ENCODE measurements at regions not wholly inside any gene's neighbourhood (a gene's known extent, or its start where the extent isn't known, plus 50 kb on each side); places are given as distances from the start of the nearest gene placed in this dataset.
"Not testable (repeated sequence)": the region's sequence is repeated elsewhere in the genome, so short reads cannot be mapped to it uniquely, and the experiment has no call there.

DNA sequence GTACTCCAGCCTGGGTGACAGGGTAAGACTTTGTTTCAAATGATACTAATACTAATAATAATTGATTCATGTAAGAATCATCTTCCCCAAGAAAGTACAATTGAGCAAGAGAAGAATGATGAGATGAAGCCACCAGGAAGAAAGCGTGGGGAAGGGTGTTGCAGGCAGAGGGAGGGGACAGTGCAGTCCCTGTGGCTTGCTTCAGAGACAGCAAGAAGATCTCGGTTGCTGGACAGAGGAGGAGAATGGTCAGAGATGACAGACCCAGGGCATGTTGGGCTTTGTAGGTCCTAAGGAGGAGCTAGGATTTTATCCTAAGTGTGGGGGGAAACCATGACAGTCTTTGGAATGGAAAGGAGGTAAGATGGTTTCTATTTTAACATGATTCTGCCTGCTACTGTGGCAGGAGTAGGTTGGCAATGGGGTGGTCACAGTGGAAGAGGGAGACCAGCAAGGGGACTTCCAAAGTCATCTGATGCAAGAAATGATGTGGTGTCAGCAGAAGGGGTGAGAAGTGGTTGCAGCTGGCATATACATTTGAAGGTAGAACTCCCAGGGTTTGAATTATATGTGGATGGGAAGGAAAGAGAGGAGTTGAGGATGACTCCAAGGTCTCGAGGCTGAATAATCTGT, 293.4 kb downstream of the NPIPA7 start:
- intact Hi-C loops (cut with micrococcal nuclease); H3K4me1 Mint-ChIP-seq (ENCODE audit: low read depth); H3K9me3 Mint-ChIP-seq; H3K27me3 Mint-ChIP-seq (ENCODE audit: low read depth); H3K27ac Mint-ChIP-seq; H3K36me3 Mint-ChIP-seq (ENCODE audit: low read depth); H3K4me3 Mint-ChIP-seq (ENCODE audit: low read depth); DNase-seq (ENCODE audit: low spot score): not testable (repeated sequence)

DNA sequence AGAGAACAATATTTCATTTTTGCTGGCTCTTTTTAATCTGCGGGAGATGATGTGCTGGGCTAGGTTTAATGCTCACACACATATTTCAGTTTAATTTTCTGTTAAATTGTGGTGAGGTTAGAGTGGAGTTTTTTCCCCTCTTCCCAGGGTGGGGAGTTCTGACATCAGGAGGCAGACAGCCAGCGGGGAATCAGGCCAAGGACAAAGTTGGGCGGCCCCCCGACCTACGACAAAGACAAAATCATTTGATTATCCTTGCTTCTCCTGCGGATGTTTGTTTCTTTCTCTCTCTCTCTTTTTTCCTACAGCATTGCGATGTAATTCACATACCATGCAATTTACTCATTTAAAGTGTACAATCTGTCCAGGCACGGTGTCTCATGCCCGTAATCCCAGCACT, 295.9 kb downstream of the NPIPA7 start:
- H3K36me3 Mint-ChIP-seq (ENCODE audit: low read depth); H3K4me3 Mint-ChIP-seq (ENCODE audit: low read depth): not testable (repeated sequence)

DNA sequence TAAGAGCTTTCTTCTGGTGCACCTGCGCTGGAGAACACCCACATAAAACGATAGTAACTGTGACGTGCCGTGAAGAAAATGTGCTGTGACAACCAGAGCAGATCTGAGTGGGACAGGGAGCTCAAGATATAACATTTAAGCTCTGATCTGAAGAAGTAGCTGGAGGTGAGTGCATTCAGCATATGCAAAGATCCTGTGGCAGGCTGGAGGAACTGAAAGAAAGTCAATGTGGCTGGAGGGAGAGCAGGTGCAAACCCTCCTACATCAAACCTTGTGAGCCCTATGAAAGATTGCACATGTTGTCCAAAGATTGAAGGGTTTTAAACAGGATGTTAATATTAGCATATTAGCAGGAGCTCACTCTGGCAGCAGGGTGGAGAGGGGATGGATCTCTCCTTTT, 342.9 kb downstream of the NPIPA7 start:
- H3K27me3 Mint-ChIP-seq (ENCODE audit: low read depth); DNase-seq (ENCODE audit: low spot score); H3K27ac Mint-ChIP-seq; H3K4me1 Mint-ChIP-seq (ENCODE audit: low read depth); H3K9me3 Mint-ChIP-seq; H3K4me3 Mint-ChIP-seq (ENCODE audit: low read depth); H3K36me3 Mint-ChIP-seq (ENCODE audit: low read depth); intact Hi-C loops (cut with micrococcal nuclease): not testable (repeated sequence)

More for the DNA sequence above, 295.9 kb downstream of the NPIPA7 start:
- intact Hi-C loops (cut with micrococcal nuclease); DNase-seq (ENCODE audit: low spot score); H3K9me3 Mint-ChIP-seq; H3K4me1 Mint-ChIP-seq (ENCODE audit: low read depth); H3K27ac Mint-ChIP-seq; H3K27me3 Mint-ChIP-seq (ENCODE audit: low read depth): not testable (repeated sequence)

DNA sequence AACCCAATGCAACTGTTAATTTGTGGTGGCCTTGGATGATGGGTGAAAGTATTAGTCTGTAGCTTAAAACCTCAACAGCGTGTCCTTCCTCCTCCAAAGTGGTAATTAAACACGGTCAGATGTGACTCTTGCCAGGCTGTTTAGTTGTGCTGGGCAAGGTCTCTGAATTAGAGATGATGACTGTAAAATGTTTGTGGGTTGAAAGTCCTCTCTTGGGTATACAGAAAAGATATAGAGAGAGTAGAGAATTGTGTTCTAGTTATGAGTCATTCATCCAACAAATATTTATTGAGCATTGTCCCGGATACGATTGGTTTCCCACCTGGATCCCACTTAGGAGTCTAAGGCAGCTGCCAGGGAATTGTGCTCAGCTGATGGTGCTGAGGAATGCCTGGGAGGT, 343.7 kb downstream of the NPIPA7 start:
- H3K9me3 Mint-ChIP-seq; H3K4me1 Mint-ChIP-seq (ENCODE audit: low read depth); H3K4me3 Mint-ChIP-seq (ENCODE audit: low read depth); H3K27me3 Mint-ChIP-seq (ENCODE audit: low read depth); intact Hi-C loops (cut with micrococcal nuclease); DNase-seq (ENCODE audit: low spot score); H3K36me3 Mint-ChIP-seq (ENCODE audit: low read depth); H3K27ac Mint-ChIP-seq: not testable (repeated sequence)

DNA sequence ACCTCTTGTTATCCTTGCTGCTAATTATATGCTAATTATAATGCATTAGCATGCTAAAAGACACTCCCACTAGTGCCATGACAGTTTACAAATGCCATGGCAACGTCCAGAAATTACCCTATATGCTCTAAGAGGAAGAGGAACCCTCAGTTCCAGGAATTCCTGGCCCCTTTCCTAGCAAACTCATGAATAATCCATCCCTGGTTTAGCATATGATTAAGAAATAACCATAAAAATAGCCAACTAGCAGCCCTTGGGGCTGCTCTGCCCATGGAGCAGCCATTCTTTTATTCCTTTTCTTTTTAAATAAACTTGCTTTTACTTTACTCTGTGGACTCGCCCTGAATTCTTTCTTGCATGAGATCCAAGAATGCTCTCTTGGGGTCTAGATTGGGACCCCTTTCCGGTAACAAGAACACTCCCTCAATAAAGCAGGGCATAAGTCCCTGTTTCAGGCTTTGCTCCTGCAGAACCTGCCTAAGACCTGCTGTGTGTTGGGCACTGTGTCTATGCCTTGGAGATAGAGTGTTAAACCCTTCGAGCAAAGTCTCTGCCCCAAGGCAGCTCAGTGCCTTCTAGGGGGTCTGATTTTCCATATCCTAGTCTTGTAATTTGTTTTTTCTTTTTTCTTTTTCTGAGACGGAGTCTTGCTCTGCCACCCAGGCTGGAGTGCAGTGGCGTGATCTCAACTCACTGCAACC, 345.0 kb downstream of the NPIPA7 start:
- H3K9me3 Mint-ChIP-seq; H3K4me1 Mint-ChIP-seq (ENCODE audit: low read depth); H3K27ac Mint-ChIP-seq; H3K36me3 Mint-ChIP-seq (ENCODE audit: low read depth); H3K27me3 Mint-ChIP-seq (ENCODE audit: low read depth); intact Hi-C loops (cut with micrococcal nuclease); H3K4me3 Mint-ChIP-seq (ENCODE audit: low read depth); DNase-seq (ENCODE audit: low spot score): not testable (repeated sequence)

DNA sequence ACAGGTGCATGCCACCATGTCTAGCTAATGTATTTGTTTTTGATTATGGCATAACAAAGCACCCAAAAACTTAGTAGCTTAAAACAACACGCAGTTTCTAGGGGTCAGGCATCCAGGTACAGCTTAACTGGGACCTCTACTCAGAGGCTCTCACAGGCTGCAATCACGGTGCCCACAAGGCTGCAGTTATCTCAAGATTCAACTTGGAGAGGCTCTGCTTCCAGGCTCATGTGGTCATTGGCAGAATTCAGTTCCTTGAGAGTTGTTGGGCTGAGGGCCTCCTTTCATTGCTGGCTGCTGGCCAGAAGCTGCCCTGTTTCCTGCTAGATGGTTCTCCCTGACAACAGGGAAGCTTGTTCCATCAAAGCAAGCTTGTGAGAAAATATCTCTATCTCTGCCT, 348.1 kb downstream of the NPIPA7 start:
- H3K9me3 Mint-ChIP-seq; H3K27me3 Mint-ChIP-seq (ENCODE audit: low read depth); H3K27ac Mint-ChIP-seq; H3K36me3 Mint-ChIP-seq (ENCODE audit: low read depth); intact Hi-C loops (cut with micrococcal nuclease); DNase-seq (ENCODE audit: low spot score); H3K4me1 Mint-ChIP-seq (ENCODE audit: low read depth); H3K4me3 Mint-ChIP-seq (ENCODE audit: low read depth): not testable (repeated sequence)

DNA sequence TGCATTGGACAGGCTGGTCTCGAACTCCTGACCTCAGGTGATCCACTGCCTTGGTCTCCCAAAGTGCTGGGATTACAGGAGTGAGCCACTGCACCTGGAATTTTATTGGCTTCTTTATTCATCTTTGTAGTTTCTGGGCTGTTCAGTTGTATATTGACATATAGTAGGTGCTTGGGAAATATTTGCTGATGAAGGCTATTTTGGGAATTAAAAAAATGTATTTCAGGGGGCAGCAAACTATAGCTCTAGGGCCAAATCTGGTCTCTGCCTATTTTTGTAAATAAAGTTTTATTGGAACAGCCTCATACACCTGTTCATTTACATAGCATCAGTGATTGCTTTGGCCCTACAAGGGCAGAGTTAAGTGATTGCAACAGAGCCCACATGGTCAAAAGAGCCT, 363.6 kb downstream of the NPIPA7 start:
- H3K4me1 Mint-ChIP-seq (ENCODE audit: low read depth); H3K4me3 Mint-ChIP-seq (ENCODE audit: low read depth); H3K36me3 Mint-ChIP-seq (ENCODE audit: low read depth); H3K27me3 Mint-ChIP-seq (ENCODE audit: low read depth); DNase-seq (ENCODE audit: low spot score); intact Hi-C loops (cut with micrococcal nuclease); H3K27ac Mint-ChIP-seq; H3K9me3 Mint-ChIP-seq: not testable (repeated sequence)

DNA sequence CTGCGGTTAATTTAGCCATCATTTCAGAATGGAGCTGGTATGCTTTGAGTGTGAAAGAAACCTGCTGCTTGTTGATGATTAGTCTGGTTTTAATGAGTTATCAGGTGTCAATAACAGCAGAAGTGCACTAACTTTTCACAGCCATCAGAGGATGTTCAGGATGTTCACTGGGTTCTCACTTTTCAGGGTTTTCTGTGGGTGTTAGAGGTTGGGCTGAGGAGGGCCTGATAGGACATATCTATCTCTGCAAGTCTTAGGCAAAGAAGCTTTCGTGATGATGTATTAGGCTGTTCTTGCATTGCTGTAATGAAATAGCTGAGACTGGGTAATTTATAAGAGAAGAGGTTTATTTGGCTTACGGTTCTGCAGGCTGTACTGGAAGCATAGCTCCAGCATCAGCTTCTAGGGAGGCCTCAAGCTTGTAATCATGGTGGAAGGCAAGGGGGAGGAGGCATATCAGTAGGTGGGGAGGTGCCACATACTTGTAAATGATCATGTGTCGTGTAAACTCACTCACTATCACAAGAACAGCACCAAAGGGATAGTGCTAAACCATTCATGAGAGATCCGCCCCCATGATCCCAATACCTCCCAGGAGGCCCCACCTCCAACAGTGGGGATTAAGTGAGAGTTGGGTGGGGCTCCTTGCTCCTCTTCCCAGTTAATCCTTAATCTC, 376.2 kb downstream of the NPIPA7 start:
- intact Hi-C loops (cut with micrococcal nuclease) = not testable (repeated sequence)

DNA sequence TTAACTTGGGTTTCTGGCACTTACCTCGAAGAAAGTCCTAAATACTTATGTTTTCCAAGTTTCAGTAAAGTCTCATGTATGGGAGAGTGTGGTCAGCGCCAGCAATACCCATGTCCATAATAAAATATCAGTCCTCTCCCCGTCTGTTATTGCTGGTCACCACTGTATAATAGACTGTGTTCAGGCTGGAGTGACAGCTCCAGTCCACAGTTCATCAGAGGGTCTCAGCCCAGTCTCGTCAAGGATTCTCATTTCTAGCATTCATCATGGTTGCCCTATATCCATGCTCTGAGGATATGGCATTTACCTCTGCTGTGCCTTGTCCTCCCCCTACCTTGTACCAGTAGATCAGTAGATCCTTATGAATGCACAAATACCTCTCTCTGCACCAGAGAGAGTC, 384.5 kb downstream of the NPIPA7 start:
- intact Hi-C loops (cut with micrococcal nuclease) = no loop called here
- Mint-ChIP-seq H3K27ac (no peak overlapping the region), H3K36me3 (ENCODE audit: low read depth) (no peaks in the 10 kb centered on the region), H3K4me3 (ENCODE audit: low read depth) (no peak overlapping the region), H3K27me3 (ENCODE audit: low read depth) (no peaks in the 10 kb centered on the region), H3K9me3 (no peaks in the 10 kb centered on the region), H3K4me1 (ENCODE audit: low read depth) (no peaks in the 10 kb centered on the region)
- no peak for DNase-seq (ENCODE audit: low spot score)

More for the DNA sequence above, 376.2 kb downstream of the NPIPA7 start:
- not testable (repeated sequence) for H3K36me3 Mint-ChIP-seq (ENCODE audit: low read depth); H3K9me3 Mint-ChIP-seq; H3K4me1 Mint-ChIP-seq (ENCODE audit: low read depth); H3K27me3 Mint-ChIP-seq (ENCODE audit: low read depth); H3K27ac Mint-ChIP-seq; H3K4me3 Mint-ChIP-seq (ENCODE audit: low read depth); DNase-seq (ENCODE audit: low spot score)

DNA sequence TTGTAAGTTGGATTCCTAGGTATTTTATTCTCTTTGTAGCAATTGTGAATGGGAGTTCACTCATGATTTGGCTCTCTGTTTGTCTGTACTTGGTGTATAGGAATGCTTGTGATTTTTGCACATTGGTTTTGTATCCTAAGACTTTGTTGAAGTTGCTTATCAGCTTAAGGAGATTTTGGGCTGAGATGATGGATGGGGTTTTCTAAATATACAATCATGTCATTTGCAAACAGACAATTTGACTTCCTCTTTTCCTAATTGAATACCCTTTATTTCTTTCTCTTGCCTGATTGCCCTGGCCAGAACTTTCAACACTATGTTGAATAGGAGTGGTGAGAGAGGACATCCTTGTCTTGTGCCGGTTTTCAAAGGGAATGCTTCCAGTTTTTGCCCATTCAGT, 391.8 kb downstream of the NPIPA7 start:
- intact Hi-C loops (cut with micrococcal nuclease); H3K4me3 Mint-ChIP-seq (ENCODE audit: low read depth); H3K36me3 Mint-ChIP-seq (ENCODE audit: low read depth); H3K27me3 Mint-ChIP-seq (ENCODE audit: low read depth); H3K27ac Mint-ChIP-seq; H3K4me1 Mint-ChIP-seq (ENCODE audit: low read depth); H3K9me3 Mint-ChIP-seq; DNase-seq (ENCODE audit: low spot score): not testable (repeated sequence)

DNA sequence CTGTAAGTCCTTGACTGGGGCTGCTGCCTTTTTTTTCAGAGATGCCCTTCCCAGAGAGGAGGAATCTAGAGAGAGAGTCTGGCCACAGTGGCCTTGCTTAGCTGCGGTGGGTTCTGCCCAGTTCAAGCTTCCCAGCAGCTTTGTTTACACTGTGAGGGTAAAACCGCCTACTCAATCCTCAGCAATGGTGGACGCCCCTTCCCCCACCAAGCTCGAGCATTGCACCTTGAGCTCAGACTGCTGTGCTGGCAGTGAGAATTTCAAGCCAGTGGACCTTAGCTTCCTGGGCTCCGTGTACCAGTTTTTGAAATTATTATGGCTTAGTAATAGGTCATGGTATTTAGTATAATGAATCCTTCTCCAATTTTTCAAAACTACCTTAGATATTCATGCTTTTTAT, 395.4 kb downstream of the NPIPA7 start:
- H3K27me3 Mint-ChIP-seq (ENCODE audit: low read depth) = no peaks in the 10 kb centered on the region
- intact Hi-C loops (cut with micrococcal nuclease) = no loop called here
- no peaks in the 10 kb centered on the region for H3K4me1 Mint-ChIP-seq (ENCODE audit: low read depth)
- H3K27ac Mint-ChIP-seq = no peak overlapping the region
- DNase-seq (ENCODE audit: low spot score) = no peak
- no peak overlapping the region for H3K4me3 Mint-ChIP-seq (ENCODE audit: low read depth)
- H3K9me3 Mint-ChIP-seq = no peaks in the 10 kb centered on the region
- H3K36me3 Mint-ChIP-seq (ENCODE audit: low read depth) = no peaks in the 10 kb centered on the region

DNA sequence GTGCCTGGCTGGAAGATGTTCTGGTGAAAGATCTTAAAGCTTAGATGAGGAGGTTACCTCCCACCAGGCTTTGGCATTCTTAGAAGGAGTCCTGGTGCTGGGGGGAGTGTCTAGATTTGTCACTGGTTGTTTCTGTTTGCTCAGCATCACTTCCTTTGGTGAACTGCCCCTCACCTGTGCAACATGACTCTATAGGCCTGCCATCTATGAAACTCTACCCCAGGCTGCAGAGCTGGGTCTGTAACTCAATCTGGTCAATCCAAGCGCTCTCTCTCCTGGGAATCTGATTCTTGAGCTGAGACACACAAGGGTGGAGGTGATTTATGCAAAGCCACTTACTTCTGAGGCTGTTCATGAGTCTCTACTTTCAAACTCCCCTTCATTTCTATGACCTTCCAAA, 399.4 kb downstream of the NPIPA7 start:
- Mint-ChIP-seq H3K9me3 (no peaks in the 10 kb centered on the region), H3K36me3 (ENCODE audit: low read depth) (no peaks in the 10 kb centered on the region), H3K27ac (no peak overlapping the region), H3K4me3 (ENCODE audit: low read depth) (no peak overlapping the region), H3K27me3 (ENCODE audit: low read depth) (no peaks in the 10 kb centered on the region), H3K4me1 (ENCODE audit: low read depth) (no peaks in the 10 kb centered on the region)
- no peak for DNase-seq (ENCODE audit: low spot score)
- intact Hi-C loops (cut with micrococcal nuclease) = no loop called here

DNA sequence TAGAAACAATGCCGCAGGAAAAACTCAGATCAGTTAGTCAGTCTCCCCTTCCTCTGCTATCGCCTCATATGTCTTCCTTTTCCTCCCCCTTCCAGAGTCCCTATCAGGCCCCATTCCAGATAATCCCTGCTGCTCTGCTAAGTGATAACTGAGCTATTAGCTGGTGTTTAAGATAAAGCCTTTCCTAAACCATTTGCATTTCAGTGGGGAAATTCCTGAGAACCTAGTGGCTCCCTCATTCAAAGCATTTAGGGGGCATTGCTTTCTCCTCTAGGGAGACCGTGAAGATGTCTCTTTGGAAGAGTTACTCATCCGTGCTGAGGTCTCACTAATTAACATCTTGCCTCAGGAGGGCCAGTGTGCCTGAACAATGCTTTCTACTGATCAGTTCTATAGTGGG, 401.6 kb downstream of the NPIPA7 start:
- intact Hi-C loops (cut with micrococcal nuclease) = no loop called here

More for the DNA sequence above, 401.6 kb downstream of the NPIPA7 start:
- Mint-ChIP-seq H3K9me3 (no peaks in the 10 kb centered on the region), H3K27ac (no peak overlapping the region), H3K4me1 (ENCODE audit: low read depth) (no peaks in the 10 kb centered on the region), H3K36me3 (ENCODE audit: low read depth) (no peaks in the 10 kb centered on the region), H3K27me3 (ENCODE audit: low read depth) (no peaks in the 10 kb centered on the region), H3K4me3 (ENCODE audit: low read depth) (no peak overlapping the region)
- no peak for DNase-seq (ENCODE audit: low spot score)
